GM19468 (cell line): ENCODE measurements at regions not wholly inside any gene's neighbourhood (a gene's known extent, or its start where the extent isn't known, plus 50 kb on each side); places are given as distances from the start of the nearest gene placed in this dataset.
"Not testable (repeated sequence)": the region's sequence is repeated elsewhere in the genome, so short reads cannot be mapped to it uniquely, and the experiment has no call there.

Experiments
- ATAC-seq: cut with Tn5 transposase; IDR thresholded peaks from one replicate; pipeline ENCODE4 v1.9.1; 2021; ENCODE audit warnings: mild to moderate bottlenecking, moderate library complexity, moderate number of reproducible peaks; ENCODE audit not compliant: unreplicated experiment; ENCODE audit errors: extremely low read depth

- ATAC-seq = no peak
Measured at GRCh38 chr20:22529150-22530019, 55.0 kb downstream of the FOXA2 start.

DNA sequence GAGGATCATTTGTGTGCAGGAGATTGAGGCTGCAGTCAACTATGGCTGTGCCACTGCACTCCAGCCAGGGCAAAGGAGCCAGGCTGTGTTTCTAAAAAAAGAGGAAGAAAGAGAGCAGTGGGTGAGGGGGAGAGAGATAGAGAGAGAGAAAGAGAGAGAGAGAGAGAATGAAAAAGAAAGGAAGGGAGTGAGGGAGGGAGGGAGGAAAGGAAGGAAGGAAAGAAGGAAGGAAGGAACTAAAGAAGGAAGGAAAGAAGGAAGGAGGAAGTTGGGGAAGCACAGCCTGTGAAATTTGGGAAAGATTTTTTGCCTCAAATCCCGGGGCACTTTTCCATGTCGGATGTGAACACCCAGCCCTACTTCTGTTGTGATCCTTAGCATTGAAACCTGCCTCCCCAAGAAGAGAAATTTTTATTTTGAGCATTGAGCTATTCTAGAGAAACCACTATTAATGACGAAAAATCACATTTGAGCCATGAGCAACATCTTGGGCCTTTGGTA, 57.8 kb downstream of the FOXA2 start:
- no peak for ATAC-seq

DNA sequence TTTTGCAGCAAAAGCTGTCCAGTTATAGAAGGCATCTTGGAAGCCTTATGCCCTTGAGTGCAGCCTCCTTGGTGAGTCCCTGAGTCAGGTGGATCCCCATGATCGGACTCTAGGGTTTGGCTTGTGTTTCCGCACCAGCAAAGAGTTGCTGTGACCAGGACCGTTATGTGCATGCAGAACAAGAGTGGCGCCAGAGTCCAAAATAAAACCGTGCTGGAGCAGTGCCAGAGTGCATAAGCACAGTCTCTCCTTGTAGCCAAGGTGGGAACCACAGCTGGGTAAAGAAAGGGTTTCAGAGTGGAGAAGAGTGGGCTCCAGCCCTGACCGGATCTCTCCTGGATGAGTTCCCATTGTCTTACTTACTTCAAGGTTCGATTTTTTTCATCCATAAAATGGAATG, 58.6 kb downstream of the FOXA2 start:
- ATAC-seq = no peak

DNA sequence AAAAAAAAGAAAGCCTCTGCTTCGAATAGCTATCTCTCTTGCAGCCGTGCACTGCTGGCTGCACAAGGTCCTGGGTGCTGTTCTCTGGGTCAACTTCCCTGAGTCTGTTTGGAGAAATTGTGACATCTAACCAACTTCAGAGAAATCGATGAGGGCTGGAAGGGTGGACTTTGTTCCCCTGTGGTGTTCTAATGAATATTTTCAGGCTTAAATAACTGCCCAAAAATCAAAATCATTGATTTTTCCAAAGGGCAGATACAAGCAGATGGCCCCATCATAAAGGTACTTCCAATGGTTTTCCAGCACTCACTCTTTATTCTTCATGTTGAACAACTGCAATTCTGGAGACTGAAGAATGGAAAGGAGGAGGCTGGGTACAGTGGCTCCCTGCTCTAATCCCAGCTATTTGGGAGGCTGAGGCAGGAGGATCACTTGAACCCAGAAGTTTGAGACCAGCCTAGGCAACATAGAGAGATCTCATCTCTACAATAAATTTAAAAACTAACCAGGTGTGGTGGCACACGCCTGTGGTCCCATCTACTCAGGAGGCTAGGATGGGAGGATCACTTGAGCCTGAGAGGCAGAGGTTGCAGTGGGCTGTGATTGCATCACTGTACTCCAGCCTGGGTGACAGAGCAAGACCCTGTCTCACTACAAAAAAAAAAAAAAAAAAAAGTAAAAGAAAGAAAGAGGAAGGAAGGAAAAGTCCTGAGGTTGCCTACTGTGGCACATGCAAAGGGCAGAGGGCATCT, 59.1 kb downstream of the FOXA2 start:
- ATAC-seq = no peak

GRCh38 chr20:22524393-22525015, 59.9 kb downstream of the FOXA2 start:
- ATAC-seq = no peak

- ATAC-seq = no peak
Measured at GRCh38 chr20:22523499-22524392, 60.6 kb downstream of the FOXA2 start.

GRCh38 chr20:22523128-22523498, 61.3 kb downstream of the FOXA2 start:
- no peak for ATAC-seq

DNA sequence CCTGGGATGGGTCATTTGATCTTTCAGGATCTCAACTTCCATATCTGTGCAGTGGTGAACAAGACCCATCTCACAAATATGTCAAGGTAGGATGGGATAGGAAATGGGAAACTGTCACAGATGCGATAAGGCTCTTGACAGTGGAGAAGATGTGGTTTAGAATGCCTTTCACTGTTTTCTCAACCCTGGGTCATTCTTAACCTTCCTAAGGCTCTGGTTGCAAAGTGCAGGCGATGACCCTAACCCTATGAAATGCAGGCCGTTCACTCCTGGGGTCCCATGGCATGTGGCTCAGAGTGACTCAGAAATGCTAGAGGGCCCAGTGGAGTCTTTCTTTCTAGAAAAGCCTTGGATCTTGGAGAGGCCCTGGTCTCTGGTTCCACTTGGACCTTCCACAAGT, 61.7 kb downstream of the FOXA2 start:
- ATAC-seq = no peak

- not testable (repeated sequence) for ATAC-seq
Measured at GRCh38 chr20:22521940-22522339, 62.4 kb downstream of the FOXA2 start.

GRCh38 chr20:22520381-22520780, 64.0 kb downstream of the FOXA2 start:
- no peak for ATAC-seq

GRCh38 chr20:22515264-22515663, 69.1 kb downstream of the FOXA2 start:
- ATAC-seq = no peak

GRCh38 chr20:22513574-22513973, 70.8 kb downstream of the FOXA2 start:
- no peak for ATAC-seq

DNA sequence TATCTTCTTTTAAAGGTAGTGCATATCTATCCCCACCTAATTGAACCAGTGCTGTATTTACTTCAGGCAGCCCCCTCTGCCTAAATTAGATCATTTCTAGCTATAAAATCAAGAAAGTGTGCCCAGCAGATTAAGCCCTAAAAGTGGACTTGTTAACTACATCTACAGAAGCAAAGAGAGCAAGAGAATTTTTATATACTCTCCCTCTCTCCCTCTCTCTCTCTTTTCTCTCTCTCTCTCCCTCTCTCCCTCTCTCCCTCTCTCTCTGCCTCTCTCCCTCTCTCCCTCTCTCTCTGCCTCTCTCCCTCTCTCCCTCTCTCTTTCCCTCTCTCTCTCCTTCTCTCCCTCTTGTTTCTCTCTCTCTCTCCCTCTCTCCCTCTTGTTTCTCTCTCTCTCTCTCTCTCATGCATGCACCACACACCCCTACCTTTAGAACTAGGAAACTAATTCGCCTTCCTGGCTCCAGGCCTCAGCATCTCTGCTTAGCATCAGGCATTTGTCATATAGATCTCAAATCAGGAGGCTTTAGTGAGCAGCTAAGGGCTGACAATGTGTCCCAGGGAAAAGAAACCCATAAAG, 71.4 kb downstream of the FOXA2 start:
- ATAC-seq = no peak

DNA sequence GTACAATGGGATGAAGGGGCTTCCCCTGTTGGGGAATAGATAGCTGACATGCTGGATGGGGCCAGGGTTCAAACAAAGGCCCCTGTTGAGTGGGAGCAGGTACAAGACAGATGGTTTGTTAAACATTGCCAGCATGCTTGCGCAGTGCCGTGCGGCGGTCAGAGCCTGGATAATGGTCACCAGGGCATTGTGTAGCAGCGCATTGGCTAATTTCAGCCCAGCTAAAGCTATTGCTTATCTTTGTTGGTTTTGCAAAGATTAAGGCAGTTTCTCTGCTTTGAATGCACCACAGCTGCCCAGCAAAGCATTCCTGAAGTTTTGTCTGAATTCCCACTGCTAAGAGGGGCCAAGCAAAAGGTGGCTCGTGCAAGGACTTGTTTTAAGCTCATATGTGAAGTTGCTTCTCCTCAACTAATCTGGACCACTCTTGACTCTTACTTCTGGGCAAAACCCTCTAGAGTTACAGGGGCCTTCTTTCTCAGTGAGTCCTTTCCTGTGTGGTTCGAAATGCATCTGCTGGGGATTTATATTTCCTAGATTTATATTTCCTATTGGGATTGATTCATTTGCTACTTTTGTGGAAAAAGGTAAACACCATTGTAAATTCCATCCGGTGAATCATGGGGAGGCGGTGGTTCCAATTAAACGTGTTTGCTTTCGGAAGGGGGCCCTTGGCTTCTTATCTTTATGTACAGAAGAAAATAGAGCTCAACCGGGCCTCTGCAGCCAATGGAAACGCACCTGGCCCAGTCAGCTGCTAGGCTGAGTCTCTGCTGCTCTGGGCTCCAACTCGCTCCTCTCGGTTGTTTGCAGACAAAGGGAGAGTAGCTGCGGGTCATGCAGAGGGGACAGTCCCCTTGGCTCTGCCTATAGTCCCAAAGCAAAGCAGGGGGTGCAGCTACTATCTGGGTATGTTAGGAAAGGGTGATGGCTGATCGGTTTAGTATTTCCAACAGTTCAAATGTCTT, 72.1 kb downstream of the FOXA2 start:
- no peak for ATAC-seq

- no peak for ATAC-seq
Measured at GRCh38 chr20:22509843-22510147, 74.6 kb downstream of the FOXA2 start.

DNA sequence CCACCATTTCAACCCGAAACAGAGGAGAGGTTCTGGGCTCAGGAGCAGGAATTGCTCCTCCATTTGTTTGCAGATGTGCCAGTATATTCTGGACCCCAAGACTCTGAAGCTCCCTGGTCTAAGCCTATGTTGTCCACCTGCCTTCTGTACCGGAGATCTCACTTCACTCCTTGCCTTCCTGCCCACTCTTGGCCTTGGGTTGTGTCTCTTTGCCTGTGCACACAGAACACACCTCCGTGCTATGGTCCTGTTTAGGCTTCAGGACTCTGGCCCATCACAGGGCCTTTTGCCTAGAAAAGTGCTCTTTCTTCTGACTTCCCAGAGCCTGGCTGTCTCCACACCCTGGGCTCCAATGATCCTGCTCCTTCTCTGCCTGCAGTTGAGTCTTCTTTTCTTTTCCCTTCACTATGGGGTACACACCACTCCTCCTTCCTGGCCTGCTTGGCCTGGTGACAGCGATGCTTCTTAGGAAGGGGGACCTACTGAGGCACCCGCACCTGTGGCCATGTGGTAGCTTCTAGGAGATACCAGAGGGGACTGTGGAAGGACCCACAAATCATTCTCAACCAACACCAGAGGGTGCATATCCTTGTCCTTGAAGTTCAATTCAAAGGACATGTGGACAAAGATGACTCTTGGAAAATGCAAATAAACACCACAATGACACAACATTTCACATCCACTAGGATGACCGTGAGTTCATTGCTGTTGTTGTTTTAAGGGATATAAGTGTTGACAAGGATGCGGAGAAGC, 75.1 kb downstream of the FOXA2 start:
- no peak for ATAC-seq

- no peak for ATAC-seq
Measured at GRCh38 chr20:22508426-22508825, 75.9 kb downstream of the FOXA2 start.
